B cell (primary cell): ENCODE measurements at regions not wholly inside any gene's neighbourhood (a gene's known extent, or its start where the extent isn't known, plus 50 kb on each side); places are given as distances from the start of the nearest gene placed in this dataset.

Source experiments
- ATAC-seq: fragments of 200-7000 bp; cut with Tn5 transposase; one replicate; pipeline ENCODE4 v1.10.0; 2021; ENCODE audit warnings: low read depth, mild to moderate bottlenecking, moderate number of reproducible peaks, moderate library complexity
- CTCF ChIA-PET: fragments of 350-600 bp; sonication (Branson Sonifier 250); formaldehyde crosslinking; loops from one replicate; lab custom pipeline; 2021; ENCODE audit warnings: antibody characterized with exemption, inconsistent platforms; lab: Charles Lee
- POLR2A ChIA-PET: fragments of 350-600 bp; sonication (Branson Sonifier 250); formaldehyde crosslinking; loops from one replicate; lab custom pipeline; 2021; ENCODE audit warnings: antibody characterized with exemption; lab: Charles Lee
- DNase-seq: peaks from one replicate; pipeline ENCODE4 v3.0.0; 2013
- H2AFZ ChIP-seq: 2 replicates; pipeline ENCODE4 v1.6.1; 2012; ENCODE audit warnings: mild to moderate bottlenecking, low read depth, low read length; ENCODE audit not compliant: insufficient read depth, poor library complexity, severe bottlenecking
- H3K27ac ChIP-seq, 2 donors: 1 replicate in 1 of 2; 2 replicates in 1 of 2; pipeline ENCODE4 v1.5.1; 2012 to 2013; ENCODE audit warnings: low read length in 2 of 2, mild to moderate bottlenecking in 2 of 2, moderate library complexity in 1 of 2
- H3K27me3 ChIP-seq, 4 experiments: fragments of 200-600 bp in 1 of 4; sonication (generic) in 1 of 4; replicated peaks in 1 of 4; 1 replicate in 2 of 4; 2 replicates in 2 of 4; pipeline versions ENCODE4 v1.6.1 to v1.7.0; 2013 to 2016; ENCODE audit warnings: low read length in 3 of 4, mild to moderate bottlenecking in 2 of 4, mixed read lengths in 1 of 4, moderate library complexity in 1 of 4; ENCODE audit not compliant: insufficient read depth in 4 of 4, control insufficient read depth in 3 of 4; ENCODE audit errors: control extremely low read depth in 1 of 4
- H3K36me3 ChIP-seq, 2 experiments: replicated peaks in 1 of 2; 1 replicate in 1 of 2; 2 replicates in 1 of 2; pipeline versions ENCODE4 v1.6.1 to v1.7.1; 2013; ENCODE audit warnings: low read length in 1 of 2; ENCODE audit not compliant: insufficient read depth in 2 of 2, control insufficient read depth in 1 of 2; ENCODE audit errors: control extremely low read depth in 1 of 2, extremely low read depth in 1 of 2
- H3K4me1 ChIP-seq, 2 donors: fragments of 200-600 bp in 1 of 2; sonication (generic) in 1 of 2; 1 replicate in 1 of 2; 2 replicates in 1 of 2; pipeline versions ENCODE4 v1.5.1 to v1.6.1; 2013 to 2017; ENCODE audit warnings: low read length in 2 of 2; ENCODE audit not compliant: control insufficient read depth in 2 of 2, insufficient read depth in 2 of 2
- H3K4me2 ChIP-seq: replicated peaks from 2 replicates; pipeline ENCODE3; 2012; ENCODE audit warnings: mild to moderate bottlenecking, low read depth, low read length; ENCODE audit not compliant: poor library complexity, severe bottlenecking
- H3K4me3 ChIP-seq, 5 experiments: fragments of 200-600 bp in 1 of 5; sonication (generic) in 1 of 5; 1 replicate in 3 of 5; 2 replicates in 2 of 5; pipeline versions ENCODE4 v1.5.1 to v1.7.0; 2011 to 2016; ENCODE audit warnings: low read length in 4 of 5, mild to moderate bottlenecking in 4 of 5, low read depth in 2 of 5, control low read depth in 1 of 5, moderate library complexity in 1 of 5; ENCODE audit not compliant: insufficient read depth in 1 of 5; ENCODE audit errors: control extremely low read depth in 1 of 5, extremely low read depth in 1 of 5
- H3K79me2 ChIP-seq: fragments of 200-600 bp; sonication (generic); one replicate; pipeline ENCODE4 v1.6.0; 2016; ENCODE audit warnings: low read length; ENCODE audit not compliant: control insufficient read depth, insufficient read depth
- H3K9ac ChIP-seq: fragments of 200-600 bp; sonication (generic); 2 replicates; pipeline ENCODE4 v1.6.1; 2017; ENCODE audit warnings: mild to moderate bottlenecking, low read length, moderate library complexity
- H3K9me3 ChIP-seq, 3 donors: one replicate each; pipeline versions ENCODE4 v1.6.1 to v1.7.1; 2013; ENCODE audit warnings: low read length in 2 of 3; ENCODE audit not compliant: control insufficient read depth in 2 of 3, insufficient read depth in 1 of 3; ENCODE audit errors: control extremely low read depth in 1 of 3
- H4K20me1 ChIP-seq: 2 replicates; pipeline ENCODE4 v1.6.0; 2012; ENCODE audit warnings: mild to moderate bottlenecking, low read length; ENCODE audit not compliant: insufficient read depth, control insufficient read depth, poor library complexity, severe bottlenecking
- H3K27ac Mint-ChIP-seq: one replicate; pipeline ENCODE4 v1.8.0; 2021; ENCODE audit warnings: mixed read lengths
- H3K27me3 Mint-ChIP-seq: one replicate; pipeline ENCODE4 v1.8.0; 2021; ENCODE audit warnings: mixed read lengths
- H3K4me1 Mint-ChIP-seq: one replicate; pipeline ENCODE4 v1.8.0; 2021; ENCODE audit warnings: mixed read lengths
- H3K4me3 Mint-ChIP-seq: one replicate; pipeline ENCODE4 v1.8.0; 2021; ENCODE audit warnings: mixed read lengths
- H3K9me3 Mint-ChIP-seq: one replicate; pipeline ENCODE4 v1.8.0; 2022; ENCODE audit warnings: mixed read lengths; ENCODE audit not compliant: insufficient read depth
- CTCF ChIP-seq: fragments of 200-600 bp; IDR thresholded peaks from one replicate; pipeline ENCODE4 v1.8.0; 2022; ENCODE audit warnings: antibody characterized with exemption, mild to moderate bottlenecking
- EZH2 ChIP-seq: IDR thresholded peaks from 2 replicates; pipeline ENCODE4 v1.6.1; 2012; ENCODE audit warnings: borderline replicate concordance, low read depth, mild to moderate bottlenecking, moderate library complexity, low read length; ENCODE audit not compliant: insufficient read depth, poor library complexity, severe bottlenecking
- WGBS: methylation state at CpG from one replicate; pipeline ENCODE4 v1.1.5; 2013; ENCODE audit warnings: missing lambda C conversion rate; ENCODE audit not compliant: insufficient coverage; 5-methylcytosine and 5-hydroxymethylcytosine counted together
- intact Hi-C: fragments of 100-400 bp; cut with micrococcal nuclease; formaldehyde crosslinking; loops from one replicate; pipeline ENCODE4 v1.10.0; 2022

GRCh38 chr18:10145546-10145945 lies 231.7 kb downstream of the VAPA start:
- no peak overlapping the region for H2AFZ ChIP-seq
- POLR2A ChIA-PET, result no interaction called here
- H3K9me3 ChIP-seq, result no peaks in the 10 kb centered on the region
- intact Hi-C loops, result no loop called here
- ATAC-seq (no peak), DNase-seq (no peak)
- no peaks in the 10 kb centered on the region for H3K9me3 Mint-ChIP-seq
- H3K9ac ChIP-seq, result no peak overlapping the region
- CTCF ChIA-PET, result no interaction called here
- H3K27ac Mint-ChIP-seq, result no peak overlapping the region
- H3K27me3 ChIP-seq, result no peaks in the 10 kb centered on the region
- no peaks in the 10 kb centered on the region for H3K79me2 ChIP-seq
- 88% methylated on average over 4 of the region's 4 CpGs for WGBS
- H3K4me1 Mint-ChIP-seq, result no peaks in the 10 kb centered on the region
- H3K4me2 ChIP-seq, result no peak overlapping the region
- H3K36me3 ChIP-seq, result no peaks in the 10 kb centered on the region
- H4K20me1 ChIP-seq, result no peaks in the 10 kb centered on the region
- no peak overlapping the region for H3K4me3 Mint-ChIP-seq
- H3K27me3 Mint-ChIP-seq, result peaks cover 5% of the 10 kb centered on the region
- H3K4me3 ChIP-seq, result no peak overlapping the region
- H3K27ac ChIP-seq, result no peak overlapping the region
- TF ChIP-seq CTCF (no peak), EZH2 (no peak)
- no peaks in the 10 kb centered on the region for H3K4me1 ChIP-seq

DNA sequence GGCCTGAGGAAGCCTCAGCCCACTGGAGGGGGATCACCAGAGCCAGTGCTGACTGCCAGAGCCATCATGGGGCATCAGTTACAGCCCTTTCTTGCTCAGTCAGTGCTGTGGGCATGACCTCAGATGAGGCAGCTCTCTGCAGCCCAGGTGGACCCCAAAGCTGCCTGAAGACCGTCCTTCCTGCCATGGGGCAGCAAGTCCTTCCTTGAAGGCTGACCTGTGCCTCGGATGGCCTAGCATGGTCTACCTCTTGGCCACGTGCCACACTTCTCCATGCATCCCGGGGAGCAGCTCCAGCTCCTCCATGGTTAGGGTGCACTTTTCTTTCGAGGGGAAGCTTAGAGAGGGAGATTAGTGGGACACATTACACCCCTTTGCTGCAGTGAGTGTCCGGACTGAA lies 233.4 kb downstream of the VAPA start:
- H3K4me3 Mint-ChIP-seq, result no peak overlapping the region
- POLR2A ChIA-PET, result no interaction called here

More for the DNA sequence above, 233.4 kb downstream of the VAPA start:
- H3K27me3 ChIP-seq, result no peaks in the 10 kb centered on the region
- no peak overlapping the region for H3K9ac ChIP-seq
- Mint-ChIP-seq H3K4me1 (no peaks in the 10 kb centered on the region), H3K27me3 (peaks cover 5% of the 10 kb centered on the region), H3K27ac (no peak overlapping the region), H3K9me3 (no peaks in the 10 kb centered on the region)
- H3K4me1 ChIP-seq, result no peaks in the 10 kb centered on the region
- H4K20me1 ChIP-seq, result no peaks in the 10 kb centered on the region
- CTCF ChIA-PET, result interaction anchor here (0.7 kb wide), 1 partner anchor 207 kb away, joined by 3 read pairs; no protein-coding TSS in a partner anchor
- no peaks in the 10 kb centered on the region for H3K9me3 ChIP-seq
- intact Hi-C loops, result no loop called here
- no peak for DNase-seq
- WGBS, result 93% methylated on average over 5 of the region's 6 CpGs
- H2AFZ ChIP-seq, result no peak overlapping the region
- no peak overlapping the region for H3K4me3 ChIP-seq
- no peaks in the 10 kb centered on the region for H3K79me2 ChIP-seq
- no peaks in the 10 kb centered on the region for H3K36me3 ChIP-seq
- H3K4me2 ChIP-seq, result no peak overlapping the region
- ATAC-seq, result no peak
- TF ChIP-seq CTCF (no peak), EZH2 (no peak)
- no peak overlapping the region for H3K27ac ChIP-seq
